ENCODE measurements at regions not wholly inside any gene's neighbourhood (a gene's known extent, or its start where the extent isn't known, plus 50 kb on each side); places are given as distances from the start of the nearest gene placed in this dataset.
A peak's percentile ranks its signal among the peaks of the same experiment; 100 is the strongest.

DNA sequence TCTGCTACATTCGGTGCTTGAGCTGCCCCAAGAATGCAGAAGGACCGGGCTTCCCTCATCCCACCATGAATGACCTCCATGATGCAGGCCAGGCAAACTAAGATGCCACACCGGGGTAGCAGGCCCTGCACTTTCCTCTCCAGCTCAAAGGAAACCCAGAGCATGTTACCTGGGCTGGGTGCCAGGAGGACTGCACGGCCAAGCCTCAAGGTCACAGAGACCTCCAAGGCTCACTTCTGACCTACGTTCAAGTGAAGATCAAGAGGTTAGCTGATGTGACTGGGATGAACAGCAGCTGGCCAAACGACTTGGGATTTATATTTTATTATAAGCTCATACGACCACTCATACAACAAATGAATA lies 501.8 kb downstream of the CD83 start:
- Histone ChIP-seq H3K4me3 (replicated peaks in 1 of 2; ENCODE audit: low read depth in 1 of 2, low read length in 2 of 2) (no peak overlapping the region), H3K36me3 (ENCODE audit: control insufficient read depth in 1 of 2, insufficient read depth in 2 of 2, low read length in 2 of 2) (no peaks in the 10 kb centered on the region), H3K4me2 (ENCODE audit: low read length) (no peak overlapping the region), H4K20me1 (ENCODE audit: insufficient read depth) (no peaks in the 10 kb centered on the region), H3K27me3 (ENCODE audit: insufficient read depth, low read length) (no peaks in the 10 kb centered on the region), H3K9me3 (ENCODE audit: control insufficient read depth in 1 of 2, insufficient read depth in 1 of 2, low read depth in 1 of 2, low read length in 2 of 2) (no peaks in the 10 kb centered on the region), H3K9me2 (ENCODE audit: insufficient read depth) (no peaks in the 10 kb centered on the region), H2AFZ (ENCODE audit: low read depth, low read length, poor library complexity, severe bottlenecking) (no peak overlapping the region), H3K27ac (ENCODE audit: low read depth, low read length) (no peak overlapping the region), H3K9ac (ENCODE audit: low read length) (no peak overlapping the region), H3K79me2 (ENCODE audit: insufficient read depth, low read length) (no peaks in the 10 kb centered on the region), H3K4me1 (ENCODE audit: control insufficient read depth in 1 of 2, insufficient read depth in 2 of 2, low read length in 2 of 2) (peaks cover 5 to 20% of the 10 kb centered on the region in 2 experiments; a peak in 3 of 4 replicates)
- TF ChIP-seq TCF7L2 (IDR thresholded peaks at IDR 0.05; ENCODE audit: borderline replicate concordance, extremely low read depth, insufficient read depth, insufficient read length) (peak; percentile 27), ELF1 (IDR thresholded peaks at IDR 0.05; ENCODE audit: borderline replicate concordance, low read depth) (no peak)
- DNase-seq (ENCODE audit: low read depth, low spot score) (no peak), ATAC-seq (no peak)
- ChIA-PET CTCF (no interaction called here), POLR2A (interaction anchor here (0.7 kb wide), 1 partner anchor 26 kb away, joined by 4 read pairs; no protein-coding TSS in a partner anchor), RAD21 (ENCODE audit: low non-redundant PET in 1 of 2, low total read pairs in 2 of 2, uncharacterized antibody in 2 of 2, unreplicated experiment in 2 of 2) (no interaction called here)
- intact Hi-C loops (cut with micrococcal nuclease): no loop called here
- no TSS peak for BruUV-seq (replicated peaks)

DNA sequence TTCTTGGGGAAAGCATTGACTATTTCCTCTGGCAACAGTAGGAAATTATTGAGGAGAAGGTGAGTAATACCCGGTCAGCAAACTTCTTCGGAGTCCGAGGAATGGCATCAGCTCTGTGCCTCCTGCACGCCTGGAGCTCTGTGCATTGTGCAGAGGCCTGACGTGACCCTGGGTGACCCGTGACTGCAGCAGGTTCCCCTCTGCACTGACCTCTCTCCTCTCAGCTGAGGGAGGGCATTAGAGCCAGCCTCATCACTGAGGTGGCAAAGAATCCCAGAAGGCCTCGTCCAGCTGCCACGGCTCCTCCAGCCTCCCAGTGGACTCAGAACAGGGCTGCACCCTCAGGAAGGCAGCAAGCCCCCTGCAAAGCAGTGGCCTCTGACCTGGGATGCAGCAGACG lies 502.9 kb downstream of the CD83 start:
- H3K36me3 ChIP-seq (ENCODE audit: control insufficient read depth in 1 of 2, insufficient read depth in 2 of 2, low read length in 2 of 2): no peaks in the 10 kb centered on the region
- ChIA-PET RAD21 (ENCODE audit: low non-redundant PET in 1 of 2, low total read pairs in 2 of 2, uncharacterized antibody in 2 of 2, unreplicated experiment in 2 of 2) (no interaction called here), POLR2A (no interaction called here), CTCF (no interaction called here)
- no peaks in the 10 kb centered on the region for H4K20me1 ChIP-seq (ENCODE audit: insufficient read depth)
- H2AFZ ChIP-seq (ENCODE audit: low read depth, low read length, poor library complexity, severe bottlenecking): no peak overlapping the region
- no peaks in the 10 kb centered on the region for H3K9me2 ChIP-seq (ENCODE audit: insufficient read depth)
- no peak overlapping the region for H3K9ac ChIP-seq (ENCODE audit: low read length)
- H3K4me3 ChIP-seq (replicated peaks in 1 of 2; ENCODE audit: low read depth in 1 of 2, low read length in 2 of 2): no peak overlapping the region
- H3K4me1 ChIP-seq (ENCODE audit: control insufficient read depth in 1 of 2, insufficient read depth in 2 of 2, low read length in 2 of 2): peaks cover 5 to 17% of the 10 kb centered on the region in 2 experiments; a peak in 3 of 4 replicates
- H3K79me2 ChIP-seq (ENCODE audit: insufficient read depth, low read length): no peaks in the 10 kb centered on the region
- no peaks in the 10 kb centered on the region for H3K27me3 ChIP-seq (ENCODE audit: insufficient read depth, low read length)
- ATAC-seq (no peak), DNase-seq (ENCODE audit: low read depth, low spot score) (no peak)
- BruUV-seq (replicated peaks): no TSS peak
- intact Hi-C loops (cut with micrococcal nuclease): no loop called here
- H3K9me3 ChIP-seq (ENCODE audit: control insufficient read depth in 1 of 2, insufficient read depth in 1 of 2, low read depth in 1 of 2, low read length in 2 of 2): no peaks in the 10 kb centered on the region
- TF ChIP-seq POLR2AphosphoS5 (IDR thresholded peaks at IDR 0.05; ENCODE audit: low read depth, low read length): no peak
- no peak overlapping the region for H3K4me2 ChIP-seq (ENCODE audit: low read length)
- H3K27ac ChIP-seq (ENCODE audit: low read depth, low read length): no peak overlapping the region

DNA sequence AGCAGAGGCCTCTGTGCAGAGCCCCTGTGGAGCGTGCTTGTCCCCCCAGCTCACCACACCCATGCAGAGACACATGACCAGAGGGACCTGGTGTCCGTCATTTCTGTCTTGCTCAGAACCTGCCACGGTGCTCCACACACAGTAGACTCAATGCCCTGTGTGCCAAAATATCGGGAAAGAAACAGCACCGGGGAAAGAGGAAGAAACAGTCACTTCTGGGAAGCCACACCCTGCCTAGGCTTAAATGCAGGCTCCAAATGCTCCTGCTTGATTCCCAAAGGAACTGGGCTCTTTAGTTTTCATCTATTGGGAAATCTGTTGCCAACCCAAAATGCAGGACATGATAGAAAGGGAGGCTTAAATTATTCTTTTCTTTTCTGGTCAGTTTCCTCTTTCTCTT lies 503.9 kb downstream of the CD83 start:
- POLR2A ChIA-PET: no interaction called here
- BruUV-seq (replicated peaks): no TSS peak

More for the DNA sequence above, 503.9 kb downstream of the CD83 start:
- RAD21 ChIA-PET (ENCODE audit: low non-redundant PET in 1 of 2, low total read pairs in 2 of 2, uncharacterized antibody in 2 of 2, unreplicated experiment in 2 of 2): no interaction called here
- H2AFZ ChIP-seq (ENCODE audit: low read depth, low read length, poor library complexity, severe bottlenecking): no peak overlapping the region
- H4K20me1 ChIP-seq (ENCODE audit: insufficient read depth): no peaks in the 10 kb centered on the region
- CTCF ChIA-PET: no interaction called here
- intact Hi-C loops (cut with micrococcal nuclease): no loop called here
- no peaks in the 10 kb centered on the region for H3K79me2 ChIP-seq (ENCODE audit: insufficient read depth, low read length)
- no peaks in the 10 kb centered on the region for H3K27me3 ChIP-seq (ENCODE audit: insufficient read depth, low read length)
- H3K9me2 ChIP-seq (ENCODE audit: insufficient read depth): no peaks in the 10 kb centered on the region
- no peak overlapping the region for H3K4me2 ChIP-seq (ENCODE audit: low read length)
- H3K4me3 ChIP-seq (replicated peaks in 1 of 2; ENCODE audit: low read depth in 1 of 2, low read length in 2 of 2): no peak overlapping the region
- H3K9me3 ChIP-seq (ENCODE audit: control insufficient read depth in 1 of 2, insufficient read depth in 1 of 2, low read depth in 1 of 2, low read length in 2 of 2): no peaks in the 10 kb centered on the region
- no peaks in the 10 kb centered on the region for H3K36me3 ChIP-seq (ENCODE audit: control insufficient read depth in 1 of 2, insufficient read depth in 2 of 2, low read length in 2 of 2)
- DNase-seq (ENCODE audit: low read depth, low spot score): no peak
- H3K4me1 ChIP-seq (ENCODE audit: control insufficient read depth in 1 of 2, insufficient read depth in 2 of 2, low read length in 2 of 2): peaks cover 5 to 17% of the 10 kb centered on the region in 2 experiments; a peak in 3 of 4 replicates
- no peak overlapping the region for H3K27ac ChIP-seq (ENCODE audit: low read depth, low read length)
- TF ChIP-seq JUND (IDR thresholded peaks at IDR 0.05): no peak
- TF ChIP-seq, protein P1, sequence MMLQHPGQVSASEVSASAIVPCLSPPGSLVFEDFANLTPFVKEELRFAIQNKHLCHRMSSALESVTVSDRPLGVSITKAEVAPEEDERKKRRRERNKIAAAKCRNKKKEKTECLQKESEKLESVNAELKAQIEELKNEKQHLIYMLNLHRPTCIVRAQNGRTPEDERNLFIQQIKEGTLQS (IDR thresholded peaks at IDR 0.05): no peak
- no peak for TF ChIP-seq RAD21 (IDR thresholded peaks at IDR 0.05; ENCODE audit: low read depth)
- no peak for TF ChIP-seq YY1 (IDR thresholded peaks at IDR 0.05; ENCODE audit: extremely low read depth, insufficient replicate concordance, low read depth, low read length)
- no peak for TF ChIP-seq FOSL1 (IDR thresholded peaks at IDR 0.05; ENCODE audit: low read depth)
- no peak for TF ChIP-seq POLR2A (IDR thresholded peaks at IDR 0.05; ENCODE audit: borderline replicate concordance, extremely low read depth, insufficient read depth, insufficient read length)
- TF ChIP-seq CEBPB (IDR thresholded peaks at IDR 0.05; ENCODE audit: low read depth): no peak
- no peak for TF ChIP-seq ELF1 (IDR thresholded peaks at IDR 0.05; ENCODE audit: borderline replicate concordance, low read depth)
- no peak for TF ChIP-seq EZH2phosphoT487 (IDR thresholded peaks at IDR 0.05; ENCODE audit: borderline replicate concordance)
- no peak for ATAC-seq
- H3K9ac ChIP-seq (ENCODE audit: low read length): no peak overlapping the region

All from HCT116 (cell line).